Right renal pelvis (tissue), 4 donors: ENCODE measurements at regions not wholly inside any gene's neighbourhood (a gene's known extent, or its start where the extent isn't known, plus 50 kb on each side); places are given as distances from the start of the nearest gene placed in this dataset.
"Not testable (repeated sequence)": the region's sequence is repeated elsewhere in the genome, so short reads cannot be mapped to it uniquely, and the experiment has no call there.

Experiments
- DNase-seq, 4 donors: peaks; one replicate each; pipeline ENCODE4 v3.0.0-alpha.2; 2013; ENCODE audit warnings: low read depth in 4 of 4, low spot score in 3 of 4, missing footprints in 1 of 4

GRCh38 chr3:191809326-191809949 lies 348.5 kb downstream of the PYDC2 start:
- DNase-seq = no peak

- no peak for DNase-seq
These were observed 352.3 kb downstream of the PYDC2 start for GRCh38 chr3:191813245-191813644.

GRCh38 chr3:191848818-191849217 lies 387.9 kb downstream of the PYDC2 start:
- DNase-seq = no peak

- DNase-seq = no peak
These were observed 398.6 kb downstream of the PYDC2 start for GRCh38 chr3:191859531-191859930.

GRCh38 chr3:191869738-191870415 lies 408.9 kb downstream of the PYDC2 start:
- DNase-seq = no peak

- no peak for DNase-seq
These were observed 412.8 kb downstream of the PYDC2 start for GRCh38 chr3:191873736-191874135.

- no peak for DNase-seq
These were observed 421.3 kb downstream of the PYDC2 start for GRCh38 chr3:191882289-191882688.

- no peak for DNase-seq
These were observed 423.2 kb downstream of the PYDC2 start for GRCh38 chr3:191884132-191884531.

- no peak for DNase-seq
These were observed 428.1 kb downstream of the PYDC2 start for GRCh38 chr3:191889106-191889505.

GRCh38 chr3:191889756-191890155 lies 428.8 kb downstream of the PYDC2 start:
- no peak for DNase-seq

GRCh38 chr3:191894406-191894805 lies 433.4 kb downstream of the PYDC2 start:
- peak in 2 of 4 donors; percentile 3 for DNase-seq

- peak in 1 of 4 donors; percentile 5 for DNase-seq
These were observed 440.8 kb downstream of the PYDC2 start for GRCh38 chr3:191901741-191902140.

GRCh38 chr3:191912616-191913204 lies 451.7 kb downstream of the PYDC2 start:
- DNase-seq = no peak

GRCh38 chr3:191915712-191916111 lies 454.7 kb downstream of the PYDC2 start:
- DNase-seq = no peak

- no peak for DNase-seq
These were observed 458.6 kb downstream of the PYDC2 start for GRCh38 chr3:191919491-191920026.

GRCh38 chr3:191922570-191922969 lies 461.6 kb downstream of the PYDC2 start:
- DNase-seq = no peak

GRCh38 chr3:191927183-191927817 lies 466.3 kb downstream of the PYDC2 start:
- not testable (repeated sequence) for DNase-seq

- DNase-seq = not testable (repeated sequence)
These were observed 467.0 kb downstream of the PYDC2 start for GRCh38 chr3:191927998-191928397.

GRCh38 chr3:191944835-191945234 lies 483.9 kb downstream of the PYDC2 start:
- no peak for DNase-seq

GRCh38 chr3:191952186-191952585 lies 491.2 kb downstream of the PYDC2 start:
- no peak for DNase-seq

- DNase-seq = no peak
These were observed 491.6 kb downstream of the PYDC2 start for GRCh38 chr3:191952609-191953008.
